Fibroblast of pulmonary artery (primary cell): ENCODE measurements at regions not wholly inside any gene's neighbourhood (a gene's known extent, or its start where the extent isn't known, plus 50 kb on each side); places are given as distances from the start of the nearest gene placed in this dataset.

Experiments
- DNase-seq: peaks from one replicate; pipeline ENCODE4 v3.0.0-alpha.2; 2010; ENCODE audit warnings: low read depth
- H3K4me3 ChIP-seq: replicated peaks from 2 replicates; pipeline ENCODE4 v1.5.1; 2011; ENCODE audit warnings: low read depth, mild to moderate bottlenecking, control low read depth, low read length, moderate library complexity
- CTCF ChIP-seq: IDR thresholded peaks from 2 replicates; pipeline ENCODE4 v1.5.1; 2011; ENCODE audit warnings: mild to moderate bottlenecking, control low read depth, low read length, inconsistent platforms; ENCODE audit errors: missing control alignments

GRCh38 chr5:88553986-88554385 is 285.3 kb upstream of the TMEM161B start:
- no peak overlapping the region for H3K4me3 ChIP-seq
- DNase-seq = no peak
- TF ChIP-seq CTCF = no peak

- no peak for TF ChIP-seq CTCF
- H3K4me3 ChIP-seq = no peak overlapping the region
Observed at GRCh38 chr5:88553136-88553875, 284.7 kb upstream of the TMEM161B start.

GRCh38 chr5:88552426-88552825 is 283.8 kb upstream of the TMEM161B start:
- no peak for TF ChIP-seq CTCF
- no peak for DNase-seq
- H3K4me3 ChIP-seq = no peak overlapping the region

More at GRCh38 chr5:88553136-88553875, 284.7 kb upstream of the TMEM161B start:
- DNase-seq = no peak

- TF ChIP-seq CTCF = no peak
- no peak overlapping the region for H3K4me3 ChIP-seq
- DNase-seq = no peak
Observed at GRCh38 chr5:88551724-88552345, 283.2 kb upstream of the TMEM161B start.

- H3K4me3 ChIP-seq = no peak overlapping the region
- TF ChIP-seq CTCF = no peak
- no peak for DNase-seq
Observed at GRCh38 chr5:88550736-88551135, 282.1 kb upstream of the TMEM161B start.

GRCh38 chr5:88548136-88548805 is 279.6 kb upstream of the TMEM161B start:
- no peak for TF ChIP-seq CTCF
- H3K4me3 ChIP-seq = no peak overlapping the region
- DNase-seq = no peak
